ENCODE measurements at regions not wholly inside any gene's neighbourhood (a gene's known extent, or its start where the extent isn't known, plus 50 kb on each side); places are given as distances from the start of the nearest gene placed in this dataset.

- TF ChIP-seq CTCF (IDR thresholded peaks at IDR 0.05) (no peak), POLR2A (IDR thresholded peaks at IDR 0.05) (no peak), POLR2AphosphoS5 (IDR thresholded peaks at IDR 0.05; ENCODE audit: insufficient read depth in 1 of 2, low read depth in 1 of 2) (no peak)
Measured at GRCh38 chr2:12890066-12890465, 173.3 kb downstream of the TRIB2 start.

Data from vagina (tissue), 2 donors.